ENCODE measurements at regions not wholly inside any gene's neighbourhood (a gene's known extent, or its start where the extent isn't known, plus 50 kb on each side); places are given as distances from the start of the nearest gene placed in this dataset.

GRCh38 chr4:29521281-29521680 lies 1198.9 kb upstream of the PCDH7 start:
- DNase-seq, result no peak

- DNase-seq, result no peak
Measured at GRCh38 chr4:29536745-29537144, 1183.4 kb upstream of the PCDH7 start.

GRCh38 chr4:29538889-29539646 lies 1181.1 kb upstream of the PCDH7 start:
- no peak for DNase-seq

DNA sequence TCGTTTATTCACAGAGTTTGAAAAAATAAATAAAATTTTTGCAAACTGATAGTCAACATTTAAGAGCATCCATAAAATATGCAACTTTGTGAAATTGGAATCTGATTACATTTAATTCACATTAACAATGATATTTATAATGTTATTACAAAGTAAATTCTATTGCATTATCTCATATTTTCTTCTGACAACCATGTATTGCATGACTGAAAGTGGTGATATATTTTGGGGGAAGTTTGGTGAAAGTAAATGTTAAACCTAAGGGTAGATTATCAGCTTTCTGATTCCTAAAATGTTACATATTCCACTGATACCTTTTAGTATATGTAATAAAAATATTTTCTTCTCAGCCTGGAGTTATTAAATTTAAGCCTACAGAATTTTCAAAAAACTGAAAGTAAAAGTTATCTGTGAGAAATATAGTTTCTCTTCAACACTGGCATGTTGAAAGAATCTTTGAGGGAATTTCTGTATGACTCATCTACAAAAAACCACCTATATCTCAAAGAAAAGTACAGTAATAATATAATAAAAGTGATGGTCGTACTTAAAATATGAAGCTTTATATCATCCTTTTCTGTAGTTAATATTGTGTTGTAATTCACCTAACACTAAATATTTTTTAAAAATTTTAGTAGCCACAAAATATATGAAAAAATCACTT lies 1179.6 kb upstream of the PCDH7 start:
- no peak for DNase-seq

DNA sequence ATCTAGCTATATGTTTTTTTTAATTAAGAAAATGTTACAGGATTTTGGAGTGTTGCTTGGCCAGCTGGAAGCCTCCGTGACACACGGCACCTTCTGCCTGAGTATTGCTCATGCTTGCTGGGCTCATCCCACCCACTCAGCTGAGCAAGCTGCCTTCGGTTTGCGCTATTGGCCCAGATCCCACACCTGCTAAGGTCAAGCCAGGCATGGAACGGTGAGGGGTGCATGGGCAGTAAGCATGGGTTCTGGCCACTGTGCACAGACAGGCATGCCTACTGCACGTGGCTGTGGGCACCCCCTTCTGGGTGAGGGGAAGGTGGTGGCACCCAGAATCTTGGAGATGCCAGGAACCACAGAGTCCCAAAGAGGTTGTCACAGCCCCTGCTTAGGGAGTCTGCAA lies 1178.4 kb upstream of the PCDH7 start:
- DNase-seq, result no peak

- DNase-seq, result no peak
Measured at GRCh38 chr4:29549342-29549741, 1170.8 kb upstream of the PCDH7 start.

- no peak for DNase-seq
Measured at GRCh38 chr4:29551821-29552220, 1168.3 kb upstream of the PCDH7 start.

DNA sequence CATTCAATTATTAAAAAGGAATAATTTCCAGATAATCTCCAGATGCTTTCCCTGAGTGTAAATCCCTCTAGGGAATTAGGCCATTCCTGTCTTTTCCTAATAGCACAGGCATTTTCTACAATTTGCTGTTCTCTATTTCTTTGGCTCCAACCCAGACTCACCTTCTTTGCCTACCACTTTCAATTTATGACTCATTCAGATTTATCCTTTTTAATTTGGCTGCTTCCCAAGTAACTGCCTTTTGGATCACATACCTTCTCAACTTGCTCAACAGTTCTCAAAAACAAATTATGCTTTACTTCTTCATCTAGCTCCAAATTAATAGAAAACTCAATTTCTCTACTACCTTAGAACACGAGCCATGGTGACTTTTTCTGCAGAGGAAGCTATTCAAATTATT lies 1166.3 kb upstream of the PCDH7 start:
- no peak for DNase-seq

DNA sequence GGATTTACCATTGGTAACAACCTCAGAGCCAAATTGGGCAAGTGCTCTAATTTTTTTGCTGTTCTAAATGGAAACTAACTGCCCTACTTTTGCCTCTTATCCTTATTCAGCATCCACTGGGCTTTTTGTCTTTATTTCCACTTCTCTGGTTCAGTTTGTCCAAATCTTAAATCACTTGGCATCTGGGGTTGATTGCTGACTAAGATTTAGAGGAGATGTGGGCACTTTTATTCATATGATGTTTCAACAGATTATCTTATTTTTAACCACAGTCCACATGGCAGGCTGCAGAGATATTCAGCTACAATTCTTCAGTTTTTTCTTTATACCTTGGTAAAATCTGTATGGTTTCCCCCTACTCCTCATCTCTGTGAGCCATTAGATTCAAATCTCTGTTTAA lies 1161.4 kb upstream of the PCDH7 start:
- DNase-seq, result no peak

- no peak for DNase-seq
Measured at GRCh38 chr4:29559286-29559685, 1160.9 kb upstream of the PCDH7 start.

GRCh38 chr4:29560452-29560851 lies 1159.7 kb upstream of the PCDH7 start:
- DNase-seq, result no peak

GRCh38 chr4:29565256-29565655 lies 1154.9 kb upstream of the PCDH7 start:
- no peak for DNase-seq

DNA sequence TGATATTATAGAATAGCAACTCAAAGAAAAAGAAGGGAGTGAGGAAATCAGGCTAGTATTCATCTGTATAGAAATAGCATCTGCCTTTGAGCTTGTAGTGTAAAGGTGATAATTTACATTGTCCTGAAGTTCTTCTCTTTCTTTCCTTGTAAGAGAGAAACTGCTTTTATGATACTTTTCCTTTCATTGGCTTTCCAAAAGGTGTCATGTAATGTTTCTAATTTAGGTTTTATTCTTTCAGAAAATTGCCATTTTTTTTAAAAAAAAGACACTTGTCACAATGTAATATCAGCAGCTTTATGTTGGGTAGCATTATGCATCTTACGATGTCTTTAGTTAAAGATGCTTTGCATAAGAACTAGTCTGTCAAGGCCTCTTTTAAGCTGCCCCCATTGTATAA lies 1153.8 kb upstream of the PCDH7 start:
- DNase-seq, result no peak

- no peak for DNase-seq
Measured at GRCh38 chr4:29571322-29571721, 1148.8 kb upstream of the PCDH7 start.

DNA sequence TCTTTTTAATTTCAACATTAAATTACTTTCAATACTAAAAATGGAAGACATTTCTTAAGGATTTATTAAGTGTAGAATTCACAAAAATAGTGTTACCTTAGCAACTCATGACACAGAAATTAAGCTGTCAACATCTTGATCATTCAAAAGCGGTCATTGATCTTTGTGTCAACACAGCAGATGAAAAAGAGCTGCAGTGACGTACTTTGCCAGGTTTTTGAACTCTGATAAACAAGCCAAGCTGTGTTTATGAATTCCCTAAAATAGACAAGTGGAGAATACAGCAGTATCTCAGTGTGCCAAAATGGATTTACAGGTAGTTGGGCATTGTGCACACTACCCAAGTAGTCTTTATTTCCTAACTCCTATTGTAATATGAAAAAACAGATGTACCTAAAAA lies 1141.8 kb upstream of the PCDH7 start:
- DNase-seq, result no peak

DNA sequence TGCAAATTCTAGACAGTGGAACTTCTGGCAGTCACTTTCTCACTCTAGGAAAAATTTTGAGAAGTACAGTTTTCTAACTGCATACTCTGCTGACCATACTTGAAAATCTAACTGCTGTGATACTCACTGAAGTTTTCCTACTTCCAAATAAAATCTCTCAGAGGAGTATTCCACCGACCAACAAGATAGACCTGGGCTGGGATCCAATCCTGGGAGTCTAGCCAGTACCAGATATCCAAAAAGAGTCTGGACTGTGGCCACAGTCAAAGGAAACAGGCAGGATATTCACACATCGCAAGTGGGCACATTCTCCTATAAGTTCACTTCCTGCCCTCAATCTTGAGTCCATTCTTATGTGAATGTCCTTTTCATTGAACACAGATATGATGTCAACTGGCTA lies 1138.7 kb upstream of the PCDH7 start:
- no peak for DNase-seq

DNA sequence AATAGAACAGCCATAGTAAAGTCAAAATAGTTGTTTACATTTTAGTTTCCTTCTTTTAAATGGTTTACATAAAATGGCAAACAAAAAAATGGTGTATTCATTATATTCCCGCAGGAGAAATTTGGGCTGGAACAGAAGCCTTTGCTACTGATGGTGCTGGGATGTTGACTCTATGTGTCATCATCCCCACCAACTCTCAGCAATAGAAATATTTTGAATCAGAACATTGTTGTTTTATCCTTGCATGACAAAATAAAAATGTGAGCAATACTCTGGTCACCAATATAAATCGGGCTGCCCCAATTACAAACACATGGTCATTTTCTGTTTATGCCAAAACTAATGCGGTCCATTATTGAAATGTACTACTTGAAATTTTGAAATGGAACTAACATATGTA lies 1131.6 kb upstream of the PCDH7 start:
- DNase-seq, result no peak

DNA sequence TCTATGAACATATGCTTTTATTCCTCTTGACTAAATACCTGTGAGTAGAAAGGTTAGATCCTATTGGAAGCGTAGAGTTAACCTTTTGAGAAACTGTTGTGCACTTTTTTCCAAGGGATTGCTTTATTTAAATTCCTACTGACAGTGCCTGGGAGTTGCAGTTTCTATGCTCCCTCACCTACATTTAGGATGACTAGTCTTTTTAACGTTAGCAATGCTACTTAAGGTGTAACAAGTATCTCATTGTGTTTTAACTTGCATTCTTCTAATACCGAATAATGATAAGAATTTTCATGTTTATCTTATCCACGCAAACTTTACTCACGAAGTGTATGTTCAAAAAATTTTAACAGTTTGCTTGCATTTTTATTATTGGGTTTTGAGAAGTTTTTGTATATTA lies 1123.9 kb upstream of the PCDH7 start:
- no peak for DNase-seq

DNA sequence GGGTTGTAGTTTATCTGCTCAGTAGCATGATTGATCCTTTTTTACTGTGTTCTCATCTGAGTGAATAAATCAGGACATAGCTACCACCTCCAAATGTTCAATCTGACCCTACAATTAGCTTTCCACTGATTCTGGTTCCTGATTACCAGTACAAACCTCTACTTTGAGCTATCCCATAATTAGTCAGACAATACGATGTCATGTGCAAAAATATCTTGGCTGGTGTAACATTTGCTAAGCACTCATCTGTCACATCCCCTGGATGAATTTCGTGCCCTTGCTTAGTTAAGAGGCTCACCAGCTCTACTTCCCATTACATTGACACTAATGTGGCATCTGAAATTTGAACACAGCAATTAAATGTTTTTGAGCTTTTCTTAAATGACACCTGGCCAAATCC lies 1101.0 kb upstream of the PCDH7 start:
- DNase-seq, result no peak

- no peak for DNase-seq
Measured at GRCh38 chr4:29632199-29632598, 1088.0 kb upstream of the PCDH7 start.

DNA sequence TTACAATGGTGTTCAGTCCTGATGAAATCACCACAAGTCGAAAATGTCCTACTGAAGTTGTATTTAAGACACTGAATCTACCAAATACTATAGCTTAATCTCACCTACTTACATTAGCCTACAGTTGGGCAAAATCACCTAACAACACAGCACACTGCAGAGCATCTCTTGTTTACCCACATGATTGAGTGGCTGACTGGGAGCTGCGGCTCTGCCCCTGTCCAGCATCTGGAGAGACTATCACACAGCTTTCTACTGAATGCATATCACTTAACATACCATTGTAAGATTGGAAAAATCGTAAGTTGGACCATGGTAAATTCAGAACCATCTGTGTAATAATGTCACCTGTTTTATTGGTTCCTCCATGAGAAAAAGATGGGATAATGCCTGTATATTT lies 1083.2 kb upstream of the PCDH7 start:
- DNase-seq, result no peak

GRCh38 chr4:29653221-29653620 lies 1066.9 kb upstream of the PCDH7 start:
- DNase-seq, result no peak

GRCh38 chr4:29680644-29681043 lies 1039.5 kb upstream of the PCDH7 start:
- no peak for DNase-seq

- no peak for DNase-seq
Measured at GRCh38 chr4:29704059-29704458, 1016.1 kb upstream of the PCDH7 start.

GRCh38 chr4:29708473-29708872 lies 1011.7 kb upstream of the PCDH7 start:
- DNase-seq, result no peak

Measured in stimulated activated CD4-positive, alpha-beta T cell treated with anti-CD3 and anti-CD28 coated beads, Interleukin-4, amount 100 ng/mL, for 24 hours (primary cell).